ENCODE measurements at regions not wholly inside any gene's neighbourhood (a gene's known extent, or its start where the extent isn't known, plus 50 kb on each side); places are given as distances from the start of the nearest gene placed in this dataset.

DNA sequence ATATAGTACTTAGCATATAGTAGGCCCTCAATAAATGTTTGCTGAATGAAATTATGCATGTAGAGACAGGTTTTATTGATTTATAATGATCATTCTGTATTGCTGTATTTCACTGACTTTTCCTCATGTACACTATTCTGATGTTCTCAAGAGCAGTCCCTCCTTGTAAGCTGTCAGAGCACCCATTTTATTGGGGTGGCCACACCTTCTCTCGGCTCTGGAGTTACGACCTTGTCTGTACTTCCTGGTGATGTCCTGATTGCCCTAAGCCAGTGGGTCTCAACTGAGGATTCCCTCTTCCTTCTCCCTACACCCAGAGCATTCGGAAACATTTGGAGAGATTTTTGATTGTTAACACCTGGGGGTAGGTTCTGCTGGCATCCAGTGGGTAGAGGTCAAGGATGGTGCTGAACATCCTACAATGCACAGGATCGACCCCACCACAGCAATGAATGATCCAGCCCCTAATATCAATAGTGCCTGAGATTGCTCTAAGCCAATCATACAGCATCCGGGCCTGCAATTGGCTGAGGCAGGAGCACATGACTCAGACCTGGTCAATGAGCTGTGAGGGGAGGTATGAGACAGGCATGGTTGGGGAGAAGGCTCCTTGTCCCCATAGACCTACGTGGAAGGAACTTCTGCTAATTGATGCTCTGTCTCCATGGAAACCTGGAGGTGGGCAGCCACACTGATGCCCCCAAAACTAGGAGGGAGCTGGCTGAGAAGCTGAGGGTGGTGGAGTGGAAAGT is 58.8 kb downstream of the CLDN34 start:
- no peaks in the 10 kb centered on the region for H3K36me3 ChIP-seq
- ATAC-seq, result no peak
- H3K27me3 ChIP-seq, result no peaks in the 10 kb centered on the region
- peaks cover 0 to 6% (median 0%) of the 10 kb centered on the region in 4 donors for H3K4me1 ChIP-seq
- intact Hi-C loops (cut with DNase I), result no loop called here
- no peak for TF ChIP-seq POLR2A (IDR thresholded peaks at IDR 0.05)
- TF ChIP-seq, protein P1, sequence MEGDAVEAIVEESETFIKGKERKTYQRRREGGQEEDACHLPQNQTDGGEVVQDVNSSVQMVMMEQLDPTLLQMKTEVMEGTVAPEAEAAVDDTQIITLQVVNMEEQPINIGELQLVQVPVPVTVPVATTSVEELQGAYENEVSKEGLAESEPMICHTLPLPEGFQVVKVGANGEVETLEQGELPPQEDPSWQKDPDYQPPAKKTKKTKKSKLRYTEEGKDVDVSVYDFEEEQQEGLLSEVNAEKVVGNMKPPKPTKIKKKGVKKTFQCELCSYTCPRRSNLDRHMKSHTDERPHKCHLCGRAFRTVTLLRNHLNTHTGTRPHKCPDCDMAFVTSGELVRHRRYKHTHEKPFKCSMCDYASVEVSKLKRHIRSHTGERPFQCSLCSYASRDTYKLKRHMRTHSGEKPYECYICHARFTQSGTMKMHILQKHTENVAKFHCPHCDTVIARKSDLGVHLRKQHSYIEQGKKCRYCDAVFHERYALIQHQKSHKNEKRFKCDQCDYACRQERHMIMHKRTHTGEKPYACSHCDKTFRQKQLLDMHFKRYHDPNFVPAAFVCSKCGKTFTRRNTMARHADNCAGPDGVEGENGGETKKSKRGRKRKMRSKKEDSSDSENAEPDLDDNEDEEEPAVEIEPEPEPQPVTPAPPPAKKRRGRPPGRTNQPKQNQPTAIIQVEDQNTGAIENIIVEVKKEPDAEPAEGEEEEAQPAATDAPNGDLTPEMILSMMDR (IDR thresholded peaks at IDR 0.05), result no peak
- 73% methylated on average over 3 of the region's 6 CpGs for WGBS (ENCODE audit: insufficient coverage, low coverage, low lambda C conversion rate, missing lambda C conversion rate)
- no peak overlapping the region for H3K27ac ChIP-seq
- H3K4me3 ChIP-seq, result no peak overlapping the region
- no peak for DNase-seq
- H3K9me3 ChIP-seq, result no peaks in the 10 kb centered on the region

DNA sequence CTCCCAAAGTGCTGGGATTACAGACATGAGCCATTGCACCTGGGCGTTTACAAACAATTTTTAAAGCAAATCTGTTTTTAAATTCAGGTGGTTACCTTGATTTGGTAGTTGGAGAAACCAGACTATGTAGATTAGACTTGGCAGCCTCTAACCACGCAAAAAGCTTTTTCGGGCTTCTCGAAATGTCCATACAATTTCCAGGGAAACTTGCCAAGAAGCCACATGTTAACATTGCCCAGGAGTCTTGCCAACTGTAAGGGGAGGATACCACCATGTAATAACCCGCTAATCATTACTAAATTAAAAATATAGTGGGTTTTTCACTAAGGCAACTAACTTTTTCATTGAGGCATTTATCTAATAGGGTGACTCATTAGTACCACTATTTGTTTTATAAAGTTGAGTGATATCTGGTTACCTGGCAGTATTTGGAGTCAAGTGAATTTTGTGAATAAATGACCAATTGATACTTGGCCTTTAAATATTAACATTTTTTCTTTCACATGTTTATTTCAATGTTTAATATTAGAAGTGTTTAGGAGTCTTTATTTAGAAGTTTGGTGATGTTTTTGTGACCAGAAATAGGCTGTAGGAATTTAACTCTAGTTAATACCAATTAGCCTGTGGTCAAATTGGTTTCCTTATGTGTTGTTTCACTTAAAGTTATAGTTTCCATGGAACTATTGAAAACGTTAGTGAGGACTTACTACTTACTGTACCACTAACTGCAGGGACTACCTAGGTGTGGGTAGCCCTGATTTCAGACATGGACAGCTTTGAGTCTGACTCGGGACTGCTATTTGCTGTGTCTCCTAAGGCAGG is 61.3 kb downstream of the CLDN34 start:
- intact Hi-C loops (cut with DNase I), result no loop called here
- ATAC-seq, result no peak
- no peak for DNase-seq
- H3K36me3 ChIP-seq, result no peaks in the 10 kb centered on the region
- H3K27ac ChIP-seq, result no peak overlapping the region
- peaks cover 0 to 20% (median 0%) of the 10 kb centered on the region in 4 donors for H3K4me1 ChIP-seq
- no peaks in the 10 kb centered on the region for H3K27me3 ChIP-seq
- no peak overlapping the region for H3K4me3 ChIP-seq
- no peaks in the 10 kb centered on the region for H3K9me3 ChIP-seq
- WGBS (ENCODE audit: insufficient coverage, low coverage, low lambda C conversion rate, missing lambda C conversion rate), result 50% methylated on average over 4 of the region's 7 CpGs
- TF ChIP-seq, protein P1 (IDR thresholded peaks at IDR 0.05), result no peak
- TF ChIP-seq POLR2A (IDR thresholded peaks at IDR 0.05), result no peak

DNA sequence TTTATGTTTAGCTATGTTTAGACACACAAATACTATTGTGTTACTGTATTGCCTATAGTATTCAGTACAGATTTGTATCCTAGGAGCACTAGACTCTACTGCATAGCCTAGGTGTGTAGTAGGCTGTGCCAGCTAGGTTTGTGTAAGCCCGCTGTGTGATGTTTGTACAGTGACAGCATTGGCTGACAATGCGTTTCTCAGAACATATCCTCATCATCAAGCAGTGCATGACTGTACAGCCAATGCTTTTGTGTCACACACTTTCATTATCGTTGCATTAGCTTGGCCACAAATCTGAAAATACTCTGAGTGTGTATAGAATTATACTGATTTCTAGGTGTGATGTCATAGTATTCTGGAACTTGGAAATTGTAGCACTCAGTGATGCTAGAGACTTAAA is 63.4 kb downstream of the CLDN34 start:
- intact Hi-C loops (cut with DNase I), result no loop called here
- Histone ChIP-seq H3K27me3 (no peaks in the 10 kb centered on the region), H3K4me1 (peaks cover 0 to 20% (median 0%) of the 10 kb centered on the region in 4 donors), H3K36me3 (no peaks in the 10 kb centered on the region), H3K4me3 (no peak overlapping the region), H3K27ac (no peak overlapping the region), H3K9me3 (no peaks in the 10 kb centered on the region)
- DNase-seq (no peak), ATAC-seq (peak; percentile 43 to 93 (median 76))
- no peak for TF ChIP-seq POLR2A (IDR thresholded peaks at IDR 0.05)
- TF ChIP-seq, protein P1 (IDR thresholded peaks at IDR 0.05), result no peak
- WGBS (ENCODE audit: insufficient coverage, low coverage, low lambda C conversion rate, missing lambda C conversion rate), result 33% methylated on average over 3 of the region's 3 CpGs

DNA sequence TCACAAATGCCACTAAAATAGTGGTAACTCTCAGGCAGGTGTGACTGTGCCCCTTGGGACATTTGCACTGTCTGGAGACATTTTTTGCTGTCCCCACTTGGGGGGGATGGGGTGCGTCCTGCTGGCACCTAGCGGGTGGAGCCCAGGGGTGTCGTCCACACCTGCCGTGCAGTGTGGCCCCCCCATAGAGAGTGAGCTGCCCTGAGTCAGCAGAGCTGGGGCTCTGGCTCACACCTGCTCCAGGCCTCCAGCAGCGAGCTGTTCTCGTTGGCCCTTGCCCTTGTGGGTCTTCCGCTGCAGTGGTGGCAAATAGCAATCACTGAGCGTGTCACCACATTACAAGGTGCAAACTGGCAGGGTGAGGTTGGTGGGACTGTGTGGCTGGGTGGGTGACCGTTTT is 64.6 kb downstream of the CLDN34 start:
- Histone ChIP-seq H3K27ac (no peak overlapping the region), H3K27me3 (no peaks in the 10 kb centered on the region), H3K4me1 (peaks cover 0 to 20% (median 0%) of the 10 kb centered on the region in 4 donors), H3K4me3 (no peak overlapping the region), H3K9me3 (no peaks in the 10 kb centered on the region), H3K36me3 (no peaks in the 10 kb centered on the region)
- TF ChIP-seq, protein P1 (IDR thresholded peaks at IDR 0.05), result no peak
- TF ChIP-seq POLR2A (IDR thresholded peaks at IDR 0.05), result no peak
- WGBS (ENCODE audit: insufficient coverage, low coverage, low lambda C conversion rate, missing lambda C conversion rate), result no CpG with 5 or more reads among the region's 9 CpGs
- DNase-seq (no peak), ATAC-seq (peak in 1 of 4 donors; percentile 14)
- intact Hi-C loops (cut with DNase I), result no loop called here
